PC-9 (cell line): ENCODE measurements at regions not wholly inside any gene's neighbourhood (a gene's known extent, or its start where the extent isn't known, plus 50 kb on each side); places are given as distances from the start of the nearest gene placed in this dataset.

Experiments used
- EZH2 ChIP-seq: fragments of 200-600 bp; sonication (generic); IDR thresholded peaks from 2 replicates; pipeline ENCODE4 v1.8.0; 2017; ENCODE audit warnings: antibody characterized with exemption, low read depth
- TF ChIP-seq, protein P1 (sequence below): fragments of 200-600 bp; sonication (generic); conservative IDR thresholded peaks from 2 replicates; pipeline ENCODE4 v1.6.1; 2017; ENCODE audit warnings: mixed run types, antibody characterized with exemption, mild to moderate bottlenecking, moderate library complexity

- TF ChIP-seq, protein P1, sequence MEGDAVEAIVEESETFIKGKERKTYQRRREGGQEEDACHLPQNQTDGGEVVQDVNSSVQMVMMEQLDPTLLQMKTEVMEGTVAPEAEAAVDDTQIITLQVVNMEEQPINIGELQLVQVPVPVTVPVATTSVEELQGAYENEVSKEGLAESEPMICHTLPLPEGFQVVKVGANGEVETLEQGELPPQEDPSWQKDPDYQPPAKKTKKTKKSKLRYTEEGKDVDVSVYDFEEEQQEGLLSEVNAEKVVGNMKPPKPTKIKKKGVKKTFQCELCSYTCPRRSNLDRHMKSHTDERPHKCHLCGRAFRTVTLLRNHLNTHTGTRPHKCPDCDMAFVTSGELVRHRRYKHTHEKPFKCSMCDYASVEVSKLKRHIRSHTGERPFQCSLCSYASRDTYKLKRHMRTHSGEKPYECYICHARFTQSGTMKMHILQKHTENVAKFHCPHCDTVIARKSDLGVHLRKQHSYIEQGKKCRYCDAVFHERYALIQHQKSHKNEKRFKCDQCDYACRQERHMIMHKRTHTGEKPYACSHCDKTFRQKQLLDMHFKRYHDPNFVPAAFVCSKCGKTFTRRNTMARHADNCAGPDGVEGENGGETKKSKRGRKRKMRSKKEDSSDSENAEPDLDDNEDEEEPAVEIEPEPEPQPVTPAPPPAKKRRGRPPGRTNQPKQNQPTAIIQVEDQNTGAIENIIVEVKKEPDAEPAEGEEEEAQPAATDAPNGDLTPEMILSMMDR: no peak
- TF ChIP-seq EZH2: no peak
Observed at GRCh38 chr11:122232985-122233384, 117.0 kb upstream of the BLID start.
